ENCODE measurements at regions not wholly inside any gene's neighbourhood (a gene's known extent, or its start where the extent isn't known, plus 50 kb on each side); places are given as distances from the start of the nearest gene placed in this dataset.

- no peak overlapping the region for H3K27ac ChIP-seq
- no peaks in the 10 kb centered on the region for H3K27me3 ChIP-seq
- no peak overlapping the region for H3K4me3 ChIP-seq
- H3K4me1 ChIP-seq, result peaks cover 0 to 46% (median 22%) of the 10 kb centered on the region in 4 donors
- intact Hi-C loops (cut with DNase I; ENCODE audit: low total_unique reads) (no loop called here), in situ Hi-C loops (cut with MboI; ENCODE audit: low pct_ligation_motif_present in 1 of 4, low pct_unique_long_range_greater_than_20kb in 1 of 4, low sequenced_read_pairs in 3 of 4) (no loop called here)
- DNase-seq, result no peak
- 90 to 91% methylated on average over 9 to 12 of the region's 12 CpGs for WGBS, 2 donors (ENCODE audit: low coverage in 1 of 2)
- TF ChIP-seq POLR2A (IDR thresholded peaks at IDR 0.05), result no peak
- TF ChIP-seq POLR2AphosphoS5 (IDR thresholded peaks at IDR 0.05), result no peak
- no peak for TF ChIP-seq EP300 (IDR thresholded peaks at IDR 0.05; ENCODE audit: low read depth)
- TF ChIP-seq, protein P1, sequence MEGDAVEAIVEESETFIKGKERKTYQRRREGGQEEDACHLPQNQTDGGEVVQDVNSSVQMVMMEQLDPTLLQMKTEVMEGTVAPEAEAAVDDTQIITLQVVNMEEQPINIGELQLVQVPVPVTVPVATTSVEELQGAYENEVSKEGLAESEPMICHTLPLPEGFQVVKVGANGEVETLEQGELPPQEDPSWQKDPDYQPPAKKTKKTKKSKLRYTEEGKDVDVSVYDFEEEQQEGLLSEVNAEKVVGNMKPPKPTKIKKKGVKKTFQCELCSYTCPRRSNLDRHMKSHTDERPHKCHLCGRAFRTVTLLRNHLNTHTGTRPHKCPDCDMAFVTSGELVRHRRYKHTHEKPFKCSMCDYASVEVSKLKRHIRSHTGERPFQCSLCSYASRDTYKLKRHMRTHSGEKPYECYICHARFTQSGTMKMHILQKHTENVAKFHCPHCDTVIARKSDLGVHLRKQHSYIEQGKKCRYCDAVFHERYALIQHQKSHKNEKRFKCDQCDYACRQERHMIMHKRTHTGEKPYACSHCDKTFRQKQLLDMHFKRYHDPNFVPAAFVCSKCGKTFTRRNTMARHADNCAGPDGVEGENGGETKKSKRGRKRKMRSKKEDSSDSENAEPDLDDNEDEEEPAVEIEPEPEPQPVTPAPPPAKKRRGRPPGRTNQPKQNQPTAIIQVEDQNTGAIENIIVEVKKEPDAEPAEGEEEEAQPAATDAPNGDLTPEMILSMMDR (IDR thresholded peaks at IDR 0.05), result no peak
- H3K9me3 ChIP-seq, result no peaks in the 10 kb centered on the region
- H3K36me3 ChIP-seq, result no peaks in the 10 kb centered on the region
These were observed 202.1 kb downstream of the RHOU start for GRCh38 chr1:228937351-228937750.

GRCh38 chr1:228937851-228938536 is 202.7 kb downstream of the RHOU start:
- Histone ChIP-seq H3K36me3 (no peaks in the 10 kb centered on the region), H3K27ac (peak overlapping the region in 3 of 4 donors; percentile 10 to 33 (median 10)), H3K9me3 (no peaks in the 10 kb centered on the region), H3K27me3 (no peaks in the 10 kb centered on the region), H3K4me1 (peaks cover 0 to 45% (median 21%) of the 10 kb centered on the region in 4 donors), H3K4me3 (no peak overlapping the region)
- intact Hi-C loops (cut with DNase I; ENCODE audit: low total_unique reads) (no loop called here), in situ Hi-C loops (cut with MboI; ENCODE audit: low pct_ligation_motif_present in 1 of 4, low pct_unique_long_range_greater_than_20kb in 1 of 4, low sequenced_read_pairs in 3 of 4) (no loop called here)
- DNase-seq, result no peak
- WGBS, 2 donors (ENCODE audit: low coverage in 1 of 2), result 63 to 65% methylated on average over 7 to 14 of the region's 14 CpGs
- TF ChIP-seq EP300 (IDR thresholded peaks at IDR 0.05; ENCODE audit: low read depth) (no peak), POLR2AphosphoS5 (IDR thresholded peaks at IDR 0.05) (no peak), POLR2A (IDR thresholded peaks at IDR 0.05) (no peak)
- TF ChIP-seq, protein P1 (IDR thresholded peaks at IDR 0.05), result no peak

DNA sequence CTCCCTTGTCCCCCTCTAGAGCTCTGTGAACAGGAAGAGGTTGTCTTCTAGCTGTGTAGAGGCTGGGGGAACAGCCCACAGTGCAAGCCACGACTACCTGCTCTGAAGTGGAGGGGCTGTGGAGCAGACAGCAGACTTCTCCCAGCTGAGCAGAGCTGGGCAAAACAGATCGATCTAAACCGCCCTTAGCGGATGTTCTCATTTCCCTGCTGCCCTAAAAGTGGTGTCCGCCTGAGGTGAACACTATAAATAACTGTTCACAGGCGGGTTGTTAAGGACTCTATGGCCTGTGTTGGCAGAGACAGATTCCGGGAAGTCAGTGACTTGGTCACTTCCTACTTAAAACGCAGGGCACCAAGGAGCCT is 203.2 kb downstream of the RHOU start:
- in situ Hi-C loops (cut with MboI; ENCODE audit: low pct_ligation_motif_present in 1 of 4, low pct_unique_long_range_greater_than_20kb in 1 of 4, low sequenced_read_pairs in 3 of 4), result no loop called here
- H3K36me3 ChIP-seq, result no peaks in the 10 kb centered on the region
- peaks cover 0 to 40% (median 19%) of the 10 kb centered on the region in 4 donors for H3K4me1 ChIP-seq
- H3K4me3 ChIP-seq, result no peak overlapping the region
- peak overlapping the region in 3 of 4 donors; percentile 10 to 33 (median 10) for H3K27ac ChIP-seq
- intact Hi-C loops (cut with DNase I; ENCODE audit: low total_unique reads), result no loop called here
- 40 to 53% methylated on average over 1 to 8 of the region's 8 CpGs for WGBS, 2 donors (ENCODE audit: low coverage in 1 of 2)
- DNase-seq, result no peak
- H3K27me3 ChIP-seq, result no peaks in the 10 kb centered on the region
- no peaks in the 10 kb centered on the region for H3K9me3 ChIP-seq
- TF ChIP-seq POLR2A (IDR thresholded peaks at IDR 0.05) (no peak), EP300 (IDR thresholded peaks at IDR 0.05; ENCODE audit: low read depth) (no peak), POLR2AphosphoS5 (IDR thresholded peaks at IDR 0.05) (no peak)
- TF ChIP-seq, protein P1 (IDR thresholded peaks at IDR 0.05), result no peak

DNA sequence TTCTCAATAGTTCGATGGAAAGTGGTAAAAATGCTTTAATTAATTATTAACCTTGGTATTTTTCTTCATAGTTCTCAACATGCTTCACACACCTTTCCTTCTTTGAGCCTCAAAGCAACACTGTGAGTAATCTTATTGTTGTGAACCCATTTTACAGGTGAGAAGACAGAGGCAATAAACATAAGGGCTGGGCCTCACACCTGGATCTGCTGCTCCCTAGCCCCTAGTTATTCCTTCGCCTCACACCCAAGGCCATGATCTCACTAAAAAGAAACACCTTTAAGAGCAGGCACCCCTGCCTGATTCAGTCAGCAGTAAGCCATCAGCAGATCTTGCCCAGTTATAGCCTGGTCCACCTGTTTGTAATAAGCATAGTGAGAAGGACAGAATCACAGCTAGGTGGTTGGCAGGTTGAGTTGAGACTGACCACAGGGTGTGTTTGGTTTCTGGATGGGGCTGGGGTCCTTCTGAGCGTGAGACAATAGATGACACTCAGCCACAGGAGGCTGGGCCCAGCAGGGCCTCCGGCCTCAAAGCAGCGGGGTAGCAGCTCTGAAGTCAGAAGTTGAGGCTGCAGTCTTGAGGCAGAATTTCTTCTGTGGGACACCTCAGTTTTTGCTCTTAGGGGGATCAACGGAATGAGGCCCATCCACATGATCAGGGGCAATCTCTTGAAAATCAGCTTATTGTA is 203.9 kb downstream of the RHOU start:
- in situ Hi-C loops (cut with MboI; ENCODE audit: low pct_ligation_motif_present in 1 of 4, low pct_unique_long_range_greater_than_20kb in 1 of 4, low sequenced_read_pairs in 3 of 4) (no loop called here), intact Hi-C loops (cut with DNase I; ENCODE audit: low total_unique reads) (no loop called here)
- peak overlapping the region in 1 of 4 donors; percentile 33 for H3K27ac ChIP-seq
- WGBS, 2 donors (ENCODE audit: low coverage in 1 of 2), result 64 to 84% methylated on average over 2 to 6 of the region's 6 CpGs
- TF ChIP-seq EP300 (IDR thresholded peaks at IDR 0.05; ENCODE audit: low read depth) (no peak), POLR2AphosphoS5 (IDR thresholded peaks at IDR 0.05) (no peak), POLR2A (IDR thresholded peaks at IDR 0.05) (no peak)
- TF ChIP-seq, protein P1 (IDR thresholded peaks at IDR 0.05), result no peak
- DNase-seq, result no peak
- peaks cover 0 to 35% (median 18%) of the 10 kb centered on the region in 4 donors for H3K4me1 ChIP-seq
- H3K27me3 ChIP-seq, result no peaks in the 10 kb centered on the region
- no peak overlapping the region for H3K4me3 ChIP-seq
- H3K36me3 ChIP-seq, result no peaks in the 10 kb centered on the region
- H3K9me3 ChIP-seq, result no peaks in the 10 kb centered on the region
